GM18505 (cell line): ENCODE measurements at regions not wholly inside any gene's neighbourhood (a gene's known extent, or its start where the extent isn't known, plus 50 kb on each side); places are given as distances from the start of the nearest gene placed in this dataset.
"Not testable (repeated sequence)": the region's sequence is repeated elsewhere in the genome, so short reads cannot be mapped to it uniquely, and the experiment has no call there.

ENCODE experiments used
- ATAC-seq: cut with Tn5 transposase; IDR thresholded peaks from one replicate; pipeline ENCODE4 v1.9.1; 2021; ENCODE audit not compliant: unreplicated experiment
- POLR2A ChIP-seq: IDR thresholded peaks from 4 replicates; pipeline ENCODE4 v1.6.1; 2011; ENCODE audit warnings: borderline replicate concordance; ENCODE audit not compliant: insufficient read depth, insufficient read length; ENCODE audit errors: extremely low read depth

DNA sequence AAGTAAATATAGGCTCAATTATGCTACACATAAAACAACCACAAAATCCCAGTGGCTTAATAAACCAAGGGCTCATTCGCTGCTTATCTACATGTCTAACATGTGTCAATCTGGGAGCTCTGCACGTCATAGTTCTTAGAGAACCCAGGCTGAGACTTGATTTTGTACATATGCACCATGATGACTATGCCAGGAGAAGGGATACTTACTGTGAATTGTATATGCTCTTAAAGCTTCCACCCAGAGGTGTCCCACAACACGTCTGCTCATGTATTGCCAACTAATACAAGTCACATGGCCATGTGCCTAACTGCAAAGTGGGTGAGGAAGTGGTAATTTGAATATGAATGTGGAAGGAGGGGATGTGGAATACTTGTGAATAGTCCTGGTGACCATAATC lies 262.1 kb downstream of the CPS1 start:
- TF ChIP-seq POLR2A: no peak
- ATAC-seq: no peak

DNA sequence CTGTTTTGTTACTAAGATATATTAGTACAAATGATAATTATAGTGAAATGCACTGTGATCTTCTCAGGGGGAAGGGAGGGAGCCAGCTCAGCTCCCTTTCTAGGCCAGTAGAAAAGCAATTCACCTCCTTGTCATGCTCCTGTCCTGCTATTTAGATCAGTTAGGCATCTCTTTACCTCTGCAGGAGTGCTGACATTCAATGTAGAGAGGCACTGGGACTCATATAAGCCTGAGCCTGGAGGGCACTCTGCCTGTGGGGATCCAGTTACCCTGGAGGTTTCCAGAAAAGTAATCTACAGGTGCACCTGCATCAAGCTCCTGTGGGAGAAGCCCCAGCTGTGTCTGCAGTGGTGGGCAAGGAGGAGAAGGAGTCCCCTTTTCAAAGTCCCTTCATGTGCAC lies 277.0 kb downstream of the CPS1 start:
- no peak for ATAC-seq
- no peak for TF ChIP-seq POLR2A

DNA sequence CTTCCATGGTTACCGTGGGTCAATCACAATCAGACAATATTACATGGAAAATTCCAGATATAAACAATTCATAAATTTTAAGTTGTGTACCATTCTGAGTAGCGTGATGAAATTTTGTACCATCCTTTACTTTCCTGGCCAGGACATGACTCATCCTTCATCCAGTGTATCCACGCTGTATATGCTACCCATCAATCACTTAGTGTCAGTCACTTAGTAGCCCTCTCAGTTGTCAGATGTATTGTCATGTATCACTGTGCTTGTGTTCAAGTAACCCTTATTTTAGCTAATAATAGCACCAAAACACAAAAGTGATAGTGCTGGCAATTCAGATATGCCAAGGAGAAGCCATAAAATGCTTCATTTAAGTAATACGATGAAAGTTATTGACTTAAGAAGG lies 282.6 kb downstream of the CPS1 start:
- no peak for TF ChIP-seq POLR2A
- no peak for ATAC-seq

DNA sequence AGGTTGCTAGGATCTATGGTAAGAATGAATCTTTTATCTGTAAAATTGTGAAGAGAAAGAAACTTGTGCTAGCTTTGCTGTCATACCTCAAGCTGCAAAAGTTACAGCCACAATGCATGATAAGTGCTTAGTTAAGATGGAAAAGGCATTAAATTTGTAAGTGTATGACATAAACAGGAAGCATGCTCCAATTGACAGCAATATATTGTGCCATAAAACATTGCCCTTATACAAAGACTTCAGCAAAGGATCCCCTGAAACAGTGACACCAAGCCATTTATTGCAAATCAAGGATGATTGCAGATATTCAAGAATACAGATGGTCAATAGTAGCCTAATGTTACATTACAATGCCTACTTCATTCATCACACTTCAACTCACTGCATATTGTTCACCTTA lies 283.1 kb downstream of the CPS1 start:
- ATAC-seq: no peak
- no peak for TF ChIP-seq POLR2A

DNA sequence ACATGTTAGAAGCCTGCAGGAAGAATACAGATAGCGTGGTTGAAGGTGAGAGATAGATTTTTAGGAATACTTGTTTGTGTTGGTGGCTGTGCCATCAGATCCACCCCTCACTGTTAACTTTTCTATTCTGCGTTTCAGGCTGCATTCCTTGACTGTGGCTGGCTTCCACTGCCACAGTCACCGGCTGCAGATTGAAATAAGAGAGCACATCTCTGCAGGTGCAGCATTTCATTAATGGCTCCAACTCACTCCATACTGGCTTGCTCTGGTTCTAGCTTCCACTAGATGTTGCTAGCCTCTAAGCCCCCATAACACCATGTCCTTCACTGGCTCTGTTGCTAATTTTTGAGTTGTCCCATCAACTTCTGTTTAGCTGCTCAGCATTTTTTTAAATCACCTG lies 286.5 kb downstream of the CPS1 start:
- ATAC-seq: no peak
- TF ChIP-seq POLR2A: no peak

DNA sequence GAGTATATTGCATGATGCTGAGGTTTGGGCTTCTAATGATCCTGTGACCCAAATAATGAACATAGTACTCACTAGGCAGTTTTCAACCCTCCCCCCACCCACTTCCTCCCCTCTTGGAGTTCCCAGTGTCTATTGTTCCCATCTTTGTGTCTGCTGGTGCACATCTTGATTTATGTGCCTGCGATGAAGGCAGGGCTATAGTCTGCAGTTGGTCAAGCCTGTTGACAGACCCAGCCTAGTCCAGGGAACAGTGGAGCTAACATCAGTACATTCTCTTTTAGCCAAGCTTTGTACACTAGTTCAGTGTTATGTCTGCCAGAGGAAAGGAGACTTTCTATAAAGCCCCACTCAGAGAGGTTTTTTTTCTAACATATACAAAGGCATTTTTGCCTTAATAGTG lies 287.6 kb downstream of the CPS1 start:
- ATAC-seq: no peak
- TF ChIP-seq POLR2A: no peak

DNA sequence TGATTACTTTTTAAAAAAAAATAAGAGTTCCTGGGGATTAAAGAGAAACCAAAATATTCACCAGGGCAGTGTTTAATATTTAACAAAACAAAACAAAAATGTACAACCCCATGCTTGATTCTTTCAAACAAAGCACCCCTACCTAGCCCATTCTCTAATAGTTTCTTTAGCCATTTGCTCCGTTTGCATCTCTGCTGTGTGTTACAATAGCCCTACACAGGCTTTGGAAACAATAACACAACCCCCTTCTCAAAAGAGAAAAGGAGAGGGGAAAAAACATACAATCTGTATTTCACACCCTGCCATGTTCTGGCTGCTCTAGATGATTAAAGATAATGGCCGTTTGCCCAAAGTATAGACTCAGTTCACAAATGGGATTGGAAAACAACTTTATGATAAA lies 302.9 kb downstream of the CPS1 start:
- no peak for ATAC-seq
- no peak for TF ChIP-seq POLR2A

DNA sequence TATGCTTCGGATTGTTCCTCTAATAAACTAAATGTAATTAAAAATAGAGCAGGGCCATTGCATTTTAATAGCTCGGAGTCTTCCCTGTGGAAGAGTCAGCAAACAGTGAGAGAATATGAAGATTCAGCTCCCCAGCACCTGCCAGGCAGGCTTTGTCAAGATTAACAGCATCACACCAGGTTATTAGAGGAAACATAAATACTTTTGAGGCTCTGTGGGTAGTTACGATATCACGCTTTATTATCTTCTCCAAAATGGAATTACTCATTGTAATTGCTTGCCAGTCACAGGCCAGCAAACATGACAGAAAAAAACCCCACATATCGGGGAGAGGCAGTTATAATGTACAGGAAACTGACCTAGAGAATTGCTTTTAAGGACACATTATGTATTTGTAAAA lies 303.9 kb downstream of the CPS1 start:
- no peak for ATAC-seq
- TF ChIP-seq POLR2A: no peak

DNA sequence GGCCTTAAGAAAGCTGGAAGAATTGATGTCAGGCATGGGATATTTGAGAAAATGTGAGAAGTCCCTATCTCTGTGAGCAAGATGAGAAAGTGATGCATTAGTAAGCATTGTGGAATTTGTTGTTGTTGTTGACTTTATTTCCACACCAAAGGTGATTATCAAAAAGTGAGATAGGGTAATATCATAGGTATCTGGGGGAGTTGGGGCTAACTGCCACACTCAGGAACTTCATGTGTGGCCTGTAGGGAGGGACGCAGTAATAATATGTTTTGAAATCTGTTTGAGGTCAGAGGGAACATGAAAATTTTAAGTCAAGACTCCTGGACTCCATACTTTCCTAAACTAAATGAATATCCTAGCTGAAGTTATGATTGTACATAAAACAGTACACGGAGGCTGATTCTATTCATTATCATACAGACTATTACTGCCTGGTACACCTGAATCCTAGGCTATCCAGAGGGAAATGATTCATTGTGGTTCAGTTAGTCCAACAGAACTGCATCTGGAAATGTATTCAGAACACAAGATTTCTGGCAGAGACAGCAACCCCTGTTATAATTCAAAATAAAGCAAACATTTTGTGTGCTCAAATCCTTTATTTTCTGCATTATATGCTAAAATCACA lies 304.8 kb downstream of the CPS1 start:
- TF ChIP-seq POLR2A: no peak
- no peak for ATAC-seq

DNA sequence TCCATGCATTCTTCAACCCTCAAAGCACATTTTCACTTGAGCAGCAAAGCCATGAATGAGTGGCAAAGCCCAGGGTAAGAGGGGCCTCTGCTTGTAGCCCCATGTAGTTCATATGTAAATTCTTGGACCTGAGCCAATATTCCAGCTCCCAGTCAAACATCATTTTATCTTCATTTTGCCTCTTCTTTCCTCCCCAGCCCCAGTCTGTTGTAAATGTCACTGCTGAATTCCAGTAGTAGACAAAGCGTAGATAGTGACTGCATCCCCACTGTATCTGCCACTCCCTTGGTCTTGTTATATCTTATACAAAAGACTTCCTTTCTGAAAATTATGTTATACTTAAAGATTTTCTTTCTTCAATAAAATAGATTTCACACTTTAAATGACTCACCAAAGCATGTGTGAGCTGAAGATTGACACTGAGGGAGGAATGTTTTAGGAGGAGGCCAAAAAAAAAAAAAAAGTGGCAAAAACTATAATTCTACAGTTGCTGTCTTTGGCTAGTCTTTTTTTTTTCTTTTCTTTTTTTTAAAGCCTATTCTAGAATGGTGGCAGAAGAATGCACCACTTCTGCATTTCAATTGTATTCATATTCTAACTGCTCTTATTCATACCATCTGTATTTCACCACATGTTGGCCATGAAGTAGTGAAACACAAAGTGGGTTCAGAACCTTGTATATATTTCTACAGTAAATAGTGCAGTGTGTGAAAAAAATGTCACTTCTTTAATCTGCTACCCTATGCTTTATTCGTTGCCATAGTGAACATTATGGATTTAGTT lies 306.1 kb downstream of the CPS1 start:
- ATAC-seq: no peak

DNA sequence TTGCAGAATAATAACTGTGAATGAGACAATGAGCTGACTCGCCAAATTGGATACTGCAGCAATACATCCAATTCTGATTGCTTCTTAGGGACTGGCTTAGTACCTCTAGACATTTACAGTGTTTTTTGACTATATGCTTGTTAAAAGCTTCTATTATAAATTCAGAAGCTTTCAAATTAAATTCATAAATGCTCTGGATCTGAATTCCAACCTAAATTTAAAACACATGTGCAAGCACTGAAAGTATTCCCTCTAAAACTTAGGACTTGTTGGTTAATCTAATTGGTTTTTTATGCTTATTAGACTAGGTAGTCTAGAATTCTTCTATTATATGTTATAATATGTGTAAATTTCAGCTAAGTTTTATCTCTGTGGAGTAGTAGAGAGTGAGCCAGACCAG lies 306.9 kb downstream of the CPS1 start:
- TF ChIP-seq POLR2A: no peak
- no peak for ATAC-seq

More for the DNA sequence above, 306.1 kb downstream of the CPS1 start:
- no peak for TF ChIP-seq POLR2A

DNA sequence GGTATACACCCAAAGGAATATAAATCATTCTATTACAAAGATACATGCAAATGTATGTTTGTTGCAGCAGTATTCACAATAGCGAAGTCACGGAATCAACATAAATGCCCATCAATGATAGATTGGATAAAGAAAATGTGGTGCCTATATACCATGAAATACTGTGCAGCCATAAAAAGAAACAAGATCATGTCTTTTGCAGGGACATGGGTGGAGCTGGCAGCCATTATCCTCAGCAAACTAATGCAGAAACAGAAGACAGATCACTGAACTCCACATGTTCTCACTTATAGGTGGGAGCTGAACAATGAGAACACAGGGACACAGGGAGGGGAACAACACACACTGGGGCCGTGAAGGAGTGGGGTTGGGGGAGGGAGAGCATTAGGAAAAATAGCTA lies 315.2 kb downstream of the CPS1 start:
- ATAC-seq: not testable (repeated sequence)

DNA sequence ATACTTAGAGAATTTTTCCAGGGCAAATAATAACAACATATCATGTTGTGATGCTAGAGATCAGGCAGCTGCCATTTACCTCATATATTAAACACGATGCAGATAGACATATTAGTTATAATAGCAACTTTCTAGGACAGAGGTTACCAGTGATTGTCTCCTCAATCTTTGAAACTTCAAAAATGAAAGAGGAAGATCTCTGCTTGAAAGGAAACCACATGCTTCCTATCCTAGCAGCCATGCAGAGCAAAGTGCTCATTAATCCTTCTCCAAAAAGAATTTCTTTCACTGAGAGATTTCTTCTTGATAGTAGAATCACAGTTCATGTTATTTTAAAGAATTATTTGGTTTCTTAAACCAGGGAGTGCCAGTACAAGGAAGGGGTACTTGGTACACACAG lies 317.2 kb downstream of the CPS1 start:
- no peak for TF ChIP-seq POLR2A
- ATAC-seq: no peak

DNA sequence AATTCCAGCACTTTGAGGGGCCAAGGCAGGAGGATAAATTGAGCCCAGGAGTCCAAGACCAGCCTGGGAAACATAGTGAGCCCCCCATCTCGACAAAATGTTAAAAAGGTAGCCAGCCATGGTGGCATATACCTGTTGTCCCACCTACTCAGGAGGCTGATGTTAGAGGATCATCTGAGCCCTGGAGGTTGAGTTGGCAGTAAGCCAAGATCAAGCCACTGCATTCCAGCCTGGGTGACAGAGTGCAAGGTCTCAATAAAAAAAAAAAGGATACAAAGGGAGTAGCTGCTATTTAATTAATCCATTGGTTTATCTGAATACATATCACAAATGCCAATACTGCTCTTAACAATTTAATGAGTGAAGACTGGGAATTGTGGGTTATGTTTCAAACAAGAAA lies 327.8 kb downstream of the CPS1 start:
- TF ChIP-seq POLR2A: no peak
- no peak for ATAC-seq
